ENCODE measurements at regions not wholly inside any gene's neighbourhood (a gene's known extent, or its start where the extent isn't known, plus 50 kb on each side); places are given as distances from the start of the nearest gene placed in this dataset.
"Not testable (repeated sequence)": the region's sequence is repeated elsewhere in the genome, so short reads cannot be mapped to it uniquely, and the experiment has no call there.

DNA sequence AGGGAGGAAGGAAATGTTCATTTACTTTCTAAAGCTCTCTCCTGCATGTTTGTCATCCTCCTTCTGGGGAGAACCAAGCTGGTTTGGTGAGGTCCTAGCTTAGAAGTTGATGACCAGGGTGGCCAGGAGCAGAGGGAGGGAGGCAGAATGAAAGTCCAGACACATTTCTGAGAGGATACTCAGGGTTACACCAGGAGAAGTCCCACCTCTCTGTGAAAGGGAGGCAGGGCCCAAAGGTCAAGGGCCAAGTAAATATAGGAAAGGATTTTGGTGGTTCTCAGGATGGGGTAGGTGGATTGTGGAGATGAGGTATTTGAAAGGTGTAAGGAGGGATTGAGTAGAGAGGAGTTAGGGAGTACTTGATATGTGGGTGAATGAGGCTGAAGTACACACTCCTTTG, 58.0 kb upstream of the FBXO11 start:
- CTCF ChIA-PET: no interaction called here
- POLR2A ChIA-PET: no interaction called here
- DNase-seq (ENCODE audit: low read depth, low spot score): no peak
- H3K9me3 ChIP-seq (ENCODE audit: control insufficient read depth, insufficient read depth, low read length): no peaks in the 10 kb centered on the region
- H3K4me3 ChIP-seq (ENCODE audit: low read depth, low read length): no peak overlapping the region
- TF ChIP-seq, protein P1, sequence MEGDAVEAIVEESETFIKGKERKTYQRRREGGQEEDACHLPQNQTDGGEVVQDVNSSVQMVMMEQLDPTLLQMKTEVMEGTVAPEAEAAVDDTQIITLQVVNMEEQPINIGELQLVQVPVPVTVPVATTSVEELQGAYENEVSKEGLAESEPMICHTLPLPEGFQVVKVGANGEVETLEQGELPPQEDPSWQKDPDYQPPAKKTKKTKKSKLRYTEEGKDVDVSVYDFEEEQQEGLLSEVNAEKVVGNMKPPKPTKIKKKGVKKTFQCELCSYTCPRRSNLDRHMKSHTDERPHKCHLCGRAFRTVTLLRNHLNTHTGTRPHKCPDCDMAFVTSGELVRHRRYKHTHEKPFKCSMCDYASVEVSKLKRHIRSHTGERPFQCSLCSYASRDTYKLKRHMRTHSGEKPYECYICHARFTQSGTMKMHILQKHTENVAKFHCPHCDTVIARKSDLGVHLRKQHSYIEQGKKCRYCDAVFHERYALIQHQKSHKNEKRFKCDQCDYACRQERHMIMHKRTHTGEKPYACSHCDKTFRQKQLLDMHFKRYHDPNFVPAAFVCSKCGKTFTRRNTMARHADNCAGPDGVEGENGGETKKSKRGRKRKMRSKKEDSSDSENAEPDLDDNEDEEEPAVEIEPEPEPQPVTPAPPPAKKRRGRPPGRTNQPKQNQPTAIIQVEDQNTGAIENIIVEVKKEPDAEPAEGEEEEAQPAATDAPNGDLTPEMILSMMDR (IDR thresholded peaks at IDR 0.05; ENCODE audit: low read depth, low read length): no peak
- no peaks in the 10 kb centered on the region for H3K27me3 ChIP-seq (ENCODE audit: control insufficient read depth, insufficient read depth, low read length)
- no peak overlapping the region for H3K27ac ChIP-seq (ENCODE audit: low read depth, low read length)

DNA sequence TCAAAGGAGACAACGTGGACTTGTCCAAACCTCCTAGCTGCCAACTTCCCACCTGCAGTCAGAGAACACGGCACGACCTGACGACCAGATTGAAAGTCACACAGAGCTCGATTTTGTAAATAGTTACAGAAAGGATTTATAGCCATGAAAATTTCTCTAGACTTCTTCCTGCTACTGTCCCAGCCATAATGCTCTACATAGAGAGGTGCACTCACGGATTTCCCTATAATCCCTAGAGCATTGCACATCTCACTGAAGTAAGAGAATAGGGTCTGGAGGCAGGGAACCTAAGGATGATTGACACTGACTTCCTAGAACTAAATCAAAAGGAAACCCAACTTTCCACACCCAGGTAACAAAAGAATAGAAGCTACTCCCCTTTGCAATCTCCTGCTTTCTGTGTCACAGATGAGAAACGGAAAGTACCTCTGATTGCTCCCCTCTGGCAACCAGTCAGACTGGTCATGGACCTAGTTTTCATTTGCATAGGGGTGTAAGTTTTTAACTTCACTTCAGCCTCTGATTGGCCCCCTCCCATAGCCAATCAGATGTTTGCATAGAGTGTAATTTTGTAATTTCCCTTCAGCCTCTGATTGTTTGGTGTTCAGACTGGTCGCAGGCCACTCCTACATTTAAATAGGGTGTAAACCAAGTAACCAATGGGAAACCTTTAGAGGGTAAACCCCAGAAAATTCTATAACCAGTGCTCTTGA, 58.6 kb upstream of the FBXO11 start:
- Histone ChIP-seq H3K27ac (ENCODE audit: low read depth, low read length) (no peak overlapping the region), H3K9me3 (ENCODE audit: control insufficient read depth, insufficient read depth, low read length) (no peaks in the 10 kb centered on the region), H3K27me3 (ENCODE audit: control insufficient read depth, insufficient read depth, low read length) (no peaks in the 10 kb centered on the region), H3K4me3 (ENCODE audit: low read depth, low read length) (no peak overlapping the region)
- ChIA-PET POLR2A (no interaction called here), CTCF (no interaction called here)
- TF ChIP-seq, protein P1 (IDR thresholded peaks at IDR 0.05; ENCODE audit: low read depth, low read length): no peak
- DNase-seq (ENCODE audit: low read depth, low spot score): no peak

DNA sequence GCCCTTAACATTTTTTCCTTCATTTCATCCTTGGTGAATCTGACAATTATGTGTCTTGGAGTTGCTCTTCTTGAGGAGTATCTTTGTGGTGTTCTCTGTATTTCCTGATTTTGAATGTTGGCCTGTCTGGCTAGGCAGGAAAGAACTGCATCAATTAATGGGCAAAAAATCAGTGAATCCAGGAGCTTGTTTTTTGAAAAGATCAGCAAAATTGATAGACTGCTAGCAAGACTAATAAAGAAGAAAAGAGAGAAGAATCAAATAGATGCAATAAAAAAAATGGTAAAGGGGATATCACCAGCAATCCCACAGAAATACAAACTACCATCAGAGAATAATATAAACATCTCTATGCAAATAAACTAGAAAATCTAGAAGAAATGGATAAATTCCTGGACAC, 70.4 kb upstream of the FBXO11 start:
- H3K9me3 ChIP-seq (ENCODE audit: control insufficient read depth, insufficient read depth, low read length); H3K4me3 ChIP-seq (ENCODE audit: low read depth, low read length); H3K27me3 ChIP-seq (ENCODE audit: control insufficient read depth, insufficient read depth, low read length); POLR2A ChIA-PET; H3K27ac ChIP-seq (ENCODE audit: low read depth, low read length); DNase-seq (ENCODE audit: low read depth, low spot score); CTCF ChIA-PET: not testable (repeated sequence)

DNA sequence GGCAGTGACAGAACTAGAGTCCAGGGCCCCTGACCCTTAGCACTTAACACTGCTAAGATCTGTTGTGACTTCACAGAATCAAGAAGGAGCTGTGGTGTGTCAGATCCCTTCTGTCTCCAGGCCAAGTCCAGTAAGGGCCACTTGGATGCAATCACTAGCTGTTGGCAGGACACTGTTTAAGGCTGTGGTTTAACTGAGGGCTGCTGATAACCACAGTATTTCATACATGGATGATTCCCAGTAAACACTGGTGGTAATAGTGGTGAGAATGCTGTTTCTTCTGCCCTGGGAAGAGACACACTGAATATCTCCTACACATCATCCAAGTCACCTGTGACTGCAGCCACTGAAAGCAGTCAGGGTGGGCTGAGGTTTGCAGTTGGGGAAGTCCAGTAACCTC, 77.7 kb upstream of the FBXO11 start:
- Histone ChIP-seq H3K27ac (ENCODE audit: low read depth, low read length) (no peak overlapping the region), H3K4me3 (ENCODE audit: low read depth, low read length) (no peak overlapping the region), H3K27me3 (ENCODE audit: control insufficient read depth, insufficient read depth, low read length) (no peaks in the 10 kb centered on the region), H3K9me3 (ENCODE audit: control insufficient read depth, insufficient read depth, low read length) (no peaks in the 10 kb centered on the region)
- TF ChIP-seq, protein P1 (IDR thresholded peaks at IDR 0.05; ENCODE audit: low read depth, low read length): no peak
- no peak for DNase-seq (ENCODE audit: low read depth, low spot score)
- CTCF ChIA-PET: no interaction called here
- POLR2A ChIA-PET: no interaction called here

DNA sequence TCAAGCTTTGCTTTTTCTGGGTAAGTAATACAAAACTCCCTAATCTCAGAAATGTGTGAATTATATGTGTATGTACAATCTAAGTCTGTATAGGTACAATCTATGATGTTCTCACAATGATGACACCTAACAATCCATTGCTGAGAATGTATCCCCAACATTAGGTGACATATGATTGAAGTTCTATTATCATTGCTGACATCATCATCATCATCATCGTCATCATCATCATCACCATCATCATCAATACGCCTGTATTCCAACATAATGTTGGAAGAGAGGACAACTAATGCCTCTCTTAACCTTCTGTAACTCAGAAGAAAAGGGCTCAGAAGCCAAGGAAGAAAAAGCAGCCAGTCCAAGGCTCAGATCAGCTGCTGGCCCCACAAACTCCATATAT, 84.2 kb upstream of the FBXO11 start:
- no peak overlapping the region for H3K27ac ChIP-seq (ENCODE audit: low read depth, low read length)
- DNase-seq (ENCODE audit: low read depth, low spot score): no peak
- no peak overlapping the region for H3K4me3 ChIP-seq (ENCODE audit: low read depth, low read length)
- peaks cover 4% of the 10 kb centered on the region for H3K27me3 ChIP-seq (ENCODE audit: control insufficient read depth, insufficient read depth, low read length)
- no peaks in the 10 kb centered on the region for H3K9me3 ChIP-seq (ENCODE audit: control insufficient read depth, insufficient read depth, low read length)
- CTCF ChIA-PET: no interaction called here
- POLR2A ChIA-PET: no interaction called here
- TF ChIP-seq, protein P1 (IDR thresholded peaks at IDR 0.05; ENCODE audit: low read depth, low read length): no peak

DNA sequence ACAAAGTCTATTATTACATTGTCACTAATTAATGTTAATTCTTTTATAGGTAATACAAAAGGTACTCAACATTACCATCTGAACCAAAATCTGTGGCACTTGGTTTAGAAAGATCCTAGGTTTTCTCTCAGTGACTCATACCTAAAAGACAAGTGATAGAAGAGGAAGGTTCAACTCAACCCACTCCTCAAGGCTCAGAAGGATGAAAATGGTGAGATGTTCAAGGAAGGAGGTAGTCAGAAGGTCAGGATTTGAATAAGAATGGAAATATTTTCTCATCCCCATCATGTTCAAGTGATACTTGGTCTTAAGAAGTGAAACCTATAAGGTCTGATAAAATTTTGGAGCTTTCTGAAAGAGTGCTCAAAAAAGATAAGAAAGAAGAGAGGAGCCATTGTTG, 86.4 kb upstream of the FBXO11 start:
- ChIA-PET POLR2A (no interaction called here), CTCF (no interaction called here)
- Histone ChIP-seq H3K4me3 (ENCODE audit: low read depth, low read length) (no peak overlapping the region), H3K27me3 (ENCODE audit: control insufficient read depth, insufficient read depth, low read length) (peaks cover 4% of the 10 kb centered on the region), H3K9me3 (ENCODE audit: control insufficient read depth, insufficient read depth, low read length) (no peaks in the 10 kb centered on the region), H3K27ac (ENCODE audit: low read depth, low read length) (no peak overlapping the region)
- DNase-seq (ENCODE audit: low read depth, low spot score): no peak
- TF ChIP-seq, protein P1 (IDR thresholded peaks at IDR 0.05; ENCODE audit: low read depth, low read length): no peak
